ENCODE measurements at regions not wholly inside any gene's neighbourhood (a gene's known extent, or its start where the extent isn't known, plus 50 kb on each side); places are given as distances from the start of the nearest gene placed in this dataset.
A peak's percentile ranks its signal among the peaks of the same experiment; 100 is the strongest.

DNA sequence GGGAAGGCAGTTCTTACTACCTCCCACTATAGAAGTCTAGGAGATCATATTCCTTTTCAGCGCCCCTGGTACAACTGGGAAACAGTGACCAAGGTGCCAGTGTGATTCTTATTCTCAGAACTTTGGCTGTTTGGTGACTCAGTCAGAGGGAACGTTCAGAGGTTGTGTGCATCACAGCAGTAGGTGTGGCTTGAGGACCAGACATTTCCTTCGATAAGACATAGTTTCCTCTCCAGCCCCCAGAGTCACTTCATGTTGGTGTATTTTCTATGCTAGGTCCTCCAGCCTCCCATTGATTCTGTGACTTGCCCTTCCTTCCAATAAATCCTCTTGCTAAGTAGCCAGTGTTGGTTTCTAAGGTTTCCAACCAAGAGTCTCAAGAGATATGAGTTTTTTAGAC, 171.9 kb upstream of the MPPED2 start:
- peak overlapping the region; percentile 26; the same call in 1 of the 2 replicates for H3K4me2 ChIP-seq (ENCODE audit: low read depth, low read length)
- ChIA-PET POLR2A (ENCODE audit: unreplicated experiment) (no interaction called here), CTCF (no interaction called here)
- ATAC-seq (ENCODE audit: low read depth) (no peak), DNase-seq (peak; percentile 41)
- H2AK9ac ChIP-seq (replicated peaks; ENCODE audit: low read depth, low read length, poor library complexity): no peak overlapping the region
- no peaks in the 10 kb centered on the region for H4K20me1 ChIP-seq (ENCODE audit: insufficient read depth, low read length)
- H2BK15ac ChIP-seq (ENCODE audit: low read depth, low read length): no peak overlapping the region
- no peak overlapping the region for H3K9ac ChIP-seq (ENCODE audit: low read depth, low read length)
- H4K8ac ChIP-seq (ENCODE audit: low read depth in 2 of 2, low read length in 2 of 2): peak overlapping the region in 1 of 2 experiments; percentile 71; a peak in 1 of 4 replicates
- H3K23ac ChIP-seq (ENCODE audit: low read depth, low read length): no peak overlapping the region
- no peaks in the 10 kb centered on the region for H3K36me3 ChIP-seq (ENCODE audit: control insufficient read depth, insufficient read depth, low read length)
- H3K14ac ChIP-seq (replicated peaks; ENCODE audit: low read depth, low read length): no peak overlapping the region
- no peaks in the 10 kb centered on the region for H3K79me1 ChIP-seq (ENCODE audit: low read depth in 1 of 2, low read length in 2 of 2)
- in situ Hi-C loops (cut with MboI; ENCODE audit: low sequenced_read_pairs): no loop called here
- H3K9me1 ChIP-seq (ENCODE audit: insufficient read depth, low read length): no peaks in the 10 kb centered on the region
- 0 out of 2 replicates have a peak, but pooled peaks cover 2% of the 10 kb centered on the region for H3K9me3 ChIP-seq (ENCODE audit: control insufficient read depth, insufficient read depth, low read length)
- no peak overlapping the region for H3K27ac ChIP-seq (ENCODE audit: insufficient read depth, low read length)
- TF ChIP-seq RFX5 (IDR thresholded peaks at IDR 0.05; ENCODE audit: low read depth, low read length) (no peak), MXI1 (IDR thresholded peaks at IDR 0.05; ENCODE audit: borderline replicate concordance, low read depth, low read length) (no peak), CHD1 (IDR thresholded peaks at IDR 0.05; ENCODE audit: low read depth, low read length) (no peak), RAD21 (IDR thresholded peaks at IDR 0.05; ENCODE audit: low read length) (no peak), NFE2L2 (IDR thresholded peaks at IDR 0.05; ENCODE audit: low read depth, low read length) (no peak), POLR2A (IDR thresholded peaks at IDR 0.05; ENCODE audit: low read depth, low read length) (no peak), BHLHE40 (IDR thresholded peaks at IDR 0.05; ENCODE audit: low read depth, low read length) (no peak), CEBPB (IDR thresholded peaks at IDR 0.05; ENCODE audit: low read depth, low read length) (no peak), MAZ (IDR thresholded peaks at IDR 0.05; ENCODE audit: borderline replicate concordance, low read depth, low read length) (no peak), FOS (IDR thresholded peaks at IDR 0.05; ENCODE audit: low read depth, low read length) (no peak), SMC3 (IDR thresholded peaks at IDR 0.05; ENCODE audit: low read depth, low read length) (no peak)
- TF ChIP-seq, protein P1, sequence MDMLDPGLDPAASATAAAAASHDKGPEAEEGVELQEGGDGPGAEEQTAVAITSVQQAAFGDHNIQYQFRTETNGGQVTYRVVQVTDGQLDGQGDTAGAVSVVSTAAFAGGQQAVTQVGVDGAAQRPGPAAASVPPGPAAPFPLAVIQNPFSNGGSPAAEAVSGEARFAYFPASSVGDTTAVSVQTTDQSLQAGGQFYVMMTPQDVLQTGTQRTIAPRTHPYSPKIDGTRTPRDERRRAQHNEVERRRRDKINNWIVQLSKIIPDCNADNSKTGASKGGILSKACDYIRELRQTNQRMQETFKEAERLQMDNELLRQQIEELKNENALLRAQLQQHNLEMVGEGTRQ (IDR thresholded peaks at IDR 0.05; ENCODE audit: low read depth, low read length): no peak
- H3K4me1 ChIP-seq (ENCODE audit: control insufficient read depth, insufficient read depth, low read length): no peaks in the 10 kb centered on the region
- H3K4me3 ChIP-seq (ENCODE audit: insufficient read depth, low read depth, low read length): no peak overlapping the region
- H4K91ac ChIP-seq (ENCODE audit: insufficient read depth, low read depth, low read length): no peak overlapping the region
- H2AFZ ChIP-seq (replicated peaks; ENCODE audit: low read length, poor library complexity): no peak overlapping the region
- peak overlapping the region; percentile 26; the same call in 1 of the 2 replicates for H2BK20ac ChIP-seq (ENCODE audit: low read depth, low read length)
- no TSS peak for BruUV-seq (replicated peaks)
- no peak overlapping the region; the same call in 1 of the 2 replicates for H3K4ac ChIP-seq (ENCODE audit: low read depth, low read length)
- no peak overlapping the region for H3K56ac ChIP-seq (ENCODE audit: extremely low read depth, insufficient read depth, low read length)
- peak overlapping the region; percentile 69; the same call in 1 of the 2 replicates for H4K5ac ChIP-seq (ENCODE audit: low read depth, low read length)
- intact Hi-C loops (cut with micrococcal nuclease): no loop called here
- WGBS, 2 experiments (ENCODE audit: extremely low coverage in 2 of 2, insufficient read length in 1 of 2): no CpG with 5 or more reads among the region's 3 CpGs
- no peak overlapping the region for H2AK5ac ChIP-seq (ENCODE audit: low read depth, low read length)
- peak overlapping the region; percentile 79; the same call in 1 of the 2 replicates for H3K18ac ChIP-seq (ENCODE audit: low read depth, low read length)
- dilution Hi-C loops (cut with HindIII; ENCODE audit: low sequenced_read_pairs, unreplicated experiment): no loop called here
- H2BK5ac ChIP-seq (ENCODE audit: low read depth, low read length, poor library complexity, severe bottlenecking): peak overlapping the region; percentile 60
- H3K27me3 ChIP-seq (ENCODE audit: control insufficient read depth, insufficient read depth, low read length): no peaks in the 10 kb centered on the region
- no peak overlapping the region; the same call in 1 of the 2 replicates for H2BK120ac ChIP-seq (ENCODE audit: low read depth, low read length)
